ENCODE measurements at regions not wholly inside any gene's neighbourhood (a gene's known extent, or its start where the extent isn't known, plus 50 kb on each side); places are given as distances from the start of the nearest gene placed in this dataset.

DNA sequence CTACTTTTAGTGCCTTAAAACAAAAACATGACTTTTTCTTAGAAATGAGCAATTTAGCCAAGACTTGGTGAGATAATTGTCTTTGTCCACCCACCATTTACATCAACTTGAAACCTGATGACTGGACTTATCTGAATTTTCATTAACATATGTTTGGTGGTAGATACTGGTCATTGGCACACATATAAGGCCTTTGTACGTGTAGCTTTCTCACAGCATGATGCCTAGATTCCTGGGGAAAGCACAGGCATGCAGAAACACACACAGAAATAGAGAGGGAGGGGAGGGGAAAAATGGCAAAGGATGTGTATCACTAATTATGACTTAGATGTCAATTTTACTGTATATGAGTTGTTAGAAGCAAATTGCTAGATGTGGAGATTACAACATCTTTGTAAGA, 488.4 kb downstream of the NXPH1 start:
- no CpG with 5 or more reads among the region's 1 CpG for WGBS (ENCODE audit: extremely low coverage, insufficient coverage, low lambda C conversion rate)

DNA sequence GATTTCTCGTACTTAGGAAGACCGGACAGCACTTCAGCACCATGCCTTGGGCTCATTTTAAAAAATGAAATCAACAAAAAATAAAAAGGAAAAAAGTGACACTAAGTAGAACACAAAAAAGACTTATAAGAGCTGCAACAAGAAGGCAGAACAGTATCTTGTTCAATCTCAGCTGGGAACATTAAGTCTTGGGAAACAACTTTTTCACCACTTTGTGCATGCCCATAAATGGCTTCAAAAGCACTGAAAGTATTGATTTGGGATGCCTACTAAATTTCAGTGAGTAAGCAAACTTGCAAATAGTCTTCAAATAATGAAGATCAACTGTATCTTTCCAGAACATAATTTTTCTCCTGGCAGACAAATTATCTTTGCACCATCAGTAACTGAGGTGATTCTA, 489.3 kb downstream of the NXPH1 start:
- H3K9ac ChIP-seq (ENCODE audit: low read length): no peak overlapping the region
- no peak overlapping the region for H2BK120ac ChIP-seq (ENCODE audit: low read depth, low read length)
- H4K8ac ChIP-seq (ENCODE audit: low read depth, low read length): no peak overlapping the region
- no peak overlapping the region for H3K18ac ChIP-seq (ENCODE audit: low read length)
- H3K4me2 ChIP-seq (ENCODE audit: low read length): no peak overlapping the region
- H3K79me2 ChIP-seq (ENCODE audit: control insufficient read depth, insufficient read depth, low read length): no peaks in the 10 kb centered on the region
- WGBS (ENCODE audit: extremely low coverage, insufficient coverage, low lambda C conversion rate): no CpG with 5 or more reads among the region's 2 CpGs
- no peak for DNase-seq
- H3K56ac ChIP-seq (ENCODE audit: low read length): no peak overlapping the region
- no peaks in the 10 kb centered on the region for H3K36me3 ChIP-seq (ENCODE audit: control insufficient read depth, insufficient read depth, low read length)
- H3K27me3 ChIP-seq (ENCODE audit: insufficient read depth, low read length, poor library complexity): no peaks in the 10 kb centered on the region
- H2BK5ac ChIP-seq (ENCODE audit: low read length): no peak overlapping the region
- H3K4ac ChIP-seq (ENCODE audit: low read depth, low read length): no peak overlapping the region
- H3K23ac ChIP-seq (ENCODE audit: low read length): no peak overlapping the region
- H2BK15ac ChIP-seq (replicated peaks; ENCODE audit: low read depth): no peak overlapping the region
- no peak overlapping the region for H4K5ac ChIP-seq (ENCODE audit: low read length)
- H3K4me3 ChIP-seq (ENCODE audit: low read length): no peak overlapping the region
- H3K27ac ChIP-seq (ENCODE audit: low read depth, low read length): no peak overlapping the region
- H3K79me1 ChIP-seq (ENCODE audit: low read length): no peaks in the 10 kb centered on the region
- H3K4me1 ChIP-seq (ENCODE audit: control insufficient read depth, low read depth, low read length): peaks cover 3% of the 10 kb centered on the region
- no peak overlapping the region for H2AK5ac ChIP-seq (ENCODE audit: low read length)

More for the DNA sequence above, 488.4 kb downstream of the NXPH1 start:
- Histone ChIP-seq H3K4me1 (ENCODE audit: control insufficient read depth, low read depth, low read length) (peaks cover 3% of the 10 kb centered on the region), H3K27me3 (ENCODE audit: insufficient read depth, low read length, poor library complexity) (no peaks in the 10 kb centered on the region), H2AK5ac (ENCODE audit: low read length) (no peak overlapping the region), H3K9ac (ENCODE audit: low read length) (no peak overlapping the region), H3K18ac (ENCODE audit: low read length) (no peak overlapping the region), H4K8ac (ENCODE audit: low read depth, low read length) (no peak overlapping the region), H3K36me3 (ENCODE audit: control insufficient read depth, insufficient read depth, low read length) (no peaks in the 10 kb centered on the region), H3K23ac (ENCODE audit: low read length) (no peak overlapping the region), H3K56ac (ENCODE audit: low read length) (no peak overlapping the region), H3K4ac (ENCODE audit: low read depth, low read length) (no peak overlapping the region), H3K79me1 (ENCODE audit: low read length) (no peaks in the 10 kb centered on the region), H3K27ac (ENCODE audit: low read depth, low read length) (no peak overlapping the region), H4K5ac (ENCODE audit: low read length) (no peak overlapping the region), H2BK120ac (ENCODE audit: low read depth, low read length) (no peak overlapping the region), H3K4me2 (ENCODE audit: low read length) (no peak overlapping the region), H2BK5ac (ENCODE audit: low read length) (no peak overlapping the region), H3K79me2 (ENCODE audit: control insufficient read depth, insufficient read depth, low read length) (no peaks in the 10 kb centered on the region), H3K4me3 (ENCODE audit: low read length) (no peak overlapping the region), H2BK15ac (replicated peaks; ENCODE audit: low read depth) (no peak overlapping the region)
- DNase-seq: peak; percentile 23

DNA sequence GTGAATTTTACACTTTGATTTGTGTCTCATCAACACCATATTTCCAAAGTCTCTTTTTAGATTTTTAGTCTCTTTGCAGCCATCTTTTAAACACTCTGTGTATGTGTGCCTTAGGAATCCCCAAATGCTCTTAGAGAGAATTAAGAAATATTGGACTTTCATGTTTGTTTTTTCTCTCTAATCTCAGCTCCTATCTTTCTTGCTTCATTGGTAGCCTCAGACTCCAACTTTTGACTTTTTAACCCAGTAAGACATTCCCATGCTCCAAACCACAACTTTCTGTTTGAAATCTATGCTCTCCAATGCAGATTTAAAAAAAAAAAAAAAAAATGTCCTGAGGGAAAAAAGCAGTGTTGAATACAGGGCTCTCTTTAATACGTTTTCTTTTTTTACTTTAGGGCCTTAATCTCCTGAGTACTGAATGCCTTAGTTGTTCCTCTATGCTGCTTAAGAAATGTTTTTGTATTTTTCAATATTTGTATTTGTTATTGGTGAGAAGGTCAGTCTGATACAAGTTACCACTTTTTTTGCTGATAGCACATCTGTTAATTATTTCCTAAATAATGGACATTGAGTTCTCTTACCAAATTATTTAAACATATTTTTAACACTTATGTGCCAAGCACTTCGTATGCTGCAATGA, 489.9 kb downstream of the NXPH1 start:
- WGBS (ENCODE audit: extremely low coverage, insufficient coverage, low lambda C conversion rate): no CpG with 5 or more reads among the region's 2 CpGs
- H4K5ac ChIP-seq (ENCODE audit: low read length): no peak overlapping the region
- H3K4me1 ChIP-seq (ENCODE audit: control insufficient read depth, low read depth, low read length): peaks cover 3% of the 10 kb centered on the region
- no peak overlapping the region for H3K23ac ChIP-seq (ENCODE audit: low read length)
- no peaks in the 10 kb centered on the region for H3K36me3 ChIP-seq (ENCODE audit: control insufficient read depth, insufficient read depth, low read length)
- H3K4ac ChIP-seq (ENCODE audit: low read depth, low read length): no peak overlapping the region
- no peak overlapping the region for H3K27ac ChIP-seq (ENCODE audit: low read depth, low read length)
- no peak for DNase-seq
- no peak overlapping the region for H3K9ac ChIP-seq (ENCODE audit: low read length)
- H3K18ac ChIP-seq (ENCODE audit: low read length): no peak overlapping the region
- no peak overlapping the region for H2BK120ac ChIP-seq (ENCODE audit: low read depth, low read length)
- no peak overlapping the region for H2BK15ac ChIP-seq (replicated peaks; ENCODE audit: low read depth)
- H3K79me2 ChIP-seq (ENCODE audit: control insufficient read depth, insufficient read depth, low read length): no peaks in the 10 kb centered on the region
- H3K27me3 ChIP-seq (ENCODE audit: insufficient read depth, low read length, poor library complexity): no peaks in the 10 kb centered on the region
- no peaks in the 10 kb centered on the region for H3K79me1 ChIP-seq (ENCODE audit: low read length)
- no peak overlapping the region for H3K4me3 ChIP-seq (ENCODE audit: low read length)
- H3K56ac ChIP-seq (ENCODE audit: low read length): no peak overlapping the region
- H2AK5ac ChIP-seq (ENCODE audit: low read length): no peak overlapping the region
- no peak overlapping the region for H4K8ac ChIP-seq (ENCODE audit: low read depth, low read length)
- no peak overlapping the region for H3K4me2 ChIP-seq (ENCODE audit: low read length)
- no peak overlapping the region for H2BK5ac ChIP-seq (ENCODE audit: low read length)

DNA sequence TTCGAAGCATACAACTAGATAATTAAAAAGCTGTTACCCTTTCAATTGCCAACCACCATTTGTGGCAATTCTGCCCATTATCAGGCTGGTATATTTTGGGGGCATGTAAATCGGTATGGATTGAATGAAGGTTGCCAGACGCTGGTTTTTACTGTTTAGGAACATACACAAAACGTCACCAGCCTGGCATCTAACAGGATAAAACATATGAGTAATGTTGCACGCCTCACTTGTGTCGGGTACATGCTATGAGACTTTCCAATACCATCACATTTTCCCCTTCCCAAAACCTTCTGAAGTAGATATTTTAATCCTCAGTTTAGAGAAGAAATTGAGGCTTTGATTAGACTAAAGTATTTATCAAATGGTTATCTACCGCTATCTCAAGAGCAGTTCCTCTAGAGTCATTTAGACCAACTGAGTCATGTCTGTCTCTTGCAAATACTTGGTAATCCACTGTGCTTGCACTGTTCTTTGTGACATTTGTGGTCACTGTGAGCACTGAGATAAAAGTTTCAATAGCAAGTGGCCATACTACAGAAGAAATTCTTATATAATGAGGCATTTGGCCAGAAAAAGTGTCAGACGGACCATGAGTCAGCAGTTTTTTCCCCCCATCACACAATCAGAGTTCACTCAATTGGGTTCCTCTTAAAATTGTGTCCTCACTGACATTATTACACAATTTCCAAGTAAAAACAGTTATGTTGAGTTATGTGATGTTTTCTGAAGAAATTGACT, 498.7 kb downstream of the NXPH1 start:
- no peaks in the 10 kb centered on the region for H3K79me2 ChIP-seq (ENCODE audit: control insufficient read depth, insufficient read depth, low read length)
- no peak overlapping the region for H4K8ac ChIP-seq (ENCODE audit: low read depth, low read length)
- H2BK120ac ChIP-seq (ENCODE audit: low read depth, low read length): no peak overlapping the region
- no peaks in the 10 kb centered on the region for H3K27me3 ChIP-seq (ENCODE audit: insufficient read depth, low read length, poor library complexity)
- no peak overlapping the region for H4K5ac ChIP-seq (ENCODE audit: low read length)
- no peak overlapping the region for H3K4ac ChIP-seq (ENCODE audit: low read depth, low read length)
- H3K4me3 ChIP-seq (ENCODE audit: low read length): no peak overlapping the region
- H3K27ac ChIP-seq (ENCODE audit: low read depth, low read length): no peak overlapping the region
- no peak overlapping the region for H2AK5ac ChIP-seq (ENCODE audit: low read length)
- no peak overlapping the region for H3K56ac ChIP-seq (ENCODE audit: low read length)
- WGBS (ENCODE audit: extremely low coverage, insufficient coverage, low lambda C conversion rate): no CpG with 5 or more reads among the region's 8 CpGs
- H3K4me2 ChIP-seq (ENCODE audit: low read length): no peak overlapping the region
- H2BK5ac ChIP-seq (ENCODE audit: low read length): no peak overlapping the region
- no peak for DNase-seq
- H3K23ac ChIP-seq (ENCODE audit: low read length): no peak overlapping the region
- no peaks in the 10 kb centered on the region for H3K36me3 ChIP-seq (ENCODE audit: control insufficient read depth, insufficient read depth, low read length)
- no peaks in the 10 kb centered on the region for H3K79me1 ChIP-seq (ENCODE audit: low read length)
- no peaks in the 10 kb centered on the region for H3K4me1 ChIP-seq (ENCODE audit: control insufficient read depth, low read depth, low read length)
- H2BK15ac ChIP-seq (replicated peaks; ENCODE audit: low read depth): no peak overlapping the region
- no peak overlapping the region for H3K18ac ChIP-seq (ENCODE audit: low read length)
- H3K9ac ChIP-seq (ENCODE audit: low read length): no peak overlapping the region

DNA sequence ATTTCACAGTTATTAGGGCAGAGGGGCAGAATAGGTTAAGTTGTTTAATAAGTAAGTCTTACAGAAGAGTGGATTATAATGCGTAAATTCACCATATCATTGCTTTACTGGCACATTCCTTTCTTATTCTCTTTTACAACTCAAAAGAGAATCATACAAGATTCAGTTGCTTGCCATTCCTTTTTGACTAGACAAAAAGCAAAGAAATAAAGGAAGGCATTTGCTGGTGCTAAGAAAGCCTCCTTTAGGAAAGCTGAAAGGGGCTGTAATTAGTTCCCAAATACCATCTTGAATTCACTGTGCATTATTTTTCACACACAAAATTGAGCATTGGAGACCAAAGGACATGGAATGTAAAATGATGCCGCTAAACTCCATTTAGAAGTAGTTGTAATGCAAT, 499.3 kb downstream of the NXPH1 start:
- Histone ChIP-seq H3K79me1 (ENCODE audit: low read length) (no peaks in the 10 kb centered on the region), H2AK5ac (ENCODE audit: low read length) (no peak overlapping the region), H2BK5ac (ENCODE audit: low read length) (no peak overlapping the region), H3K4me3 (ENCODE audit: low read length) (no peak overlapping the region), H3K9ac (ENCODE audit: low read length) (no peak overlapping the region), H3K56ac (ENCODE audit: low read length) (no peak overlapping the region), H3K27ac (ENCODE audit: low read depth, low read length) (no peak overlapping the region), H4K5ac (ENCODE audit: low read length) (no peak overlapping the region), H3K4ac (ENCODE audit: low read depth, low read length) (no peak overlapping the region), H3K4me1 (ENCODE audit: control insufficient read depth, low read depth, low read length) (no peaks in the 10 kb centered on the region), H3K79me2 (ENCODE audit: control insufficient read depth, insufficient read depth, low read length) (no peaks in the 10 kb centered on the region), H2BK120ac (ENCODE audit: low read depth, low read length) (no peak overlapping the region), H3K23ac (ENCODE audit: low read length) (no peak overlapping the region), H2BK15ac (replicated peaks; ENCODE audit: low read depth) (no peak overlapping the region), H4K8ac (ENCODE audit: low read depth, low read length) (no peak overlapping the region), H3K4me2 (ENCODE audit: low read length) (no peak overlapping the region), H3K18ac (ENCODE audit: low read length) (no peak overlapping the region), H3K36me3 (ENCODE audit: control insufficient read depth, insufficient read depth, low read length) (no peaks in the 10 kb centered on the region), H3K27me3 (ENCODE audit: insufficient read depth, low read length, poor library complexity) (no peaks in the 10 kb centered on the region)
- no peak for DNase-seq
- WGBS (ENCODE audit: extremely low coverage, insufficient coverage, low lambda C conversion rate): no CpG with 5 or more reads among the region's 2 CpGs
